Fibroblast of lung (primary cell): ENCODE measurements at regions not wholly inside any gene's neighbourhood (a gene's known extent, or its start where the extent isn't known, plus 50 kb on each side); places are given as distances from the start of the nearest gene placed in this dataset.

ENCODE experiments used
- DNase-seq, 2 donors: peaks; one replicate each; pipeline versions ENCODE4 v3.0.0 to v3.0.0-alpha.2; 2010; ENCODE audit warnings: low read depth in 2 of 2
- H2AFZ ChIP-seq: 2 replicates; pipeline ENCODE4 v1.5.1; 2012; ENCODE audit warnings: low read length, control low read depth, inconsistent platforms
- H3K27ac ChIP-seq: 2 replicates; pipeline ENCODE4 v1.5.1; 2011; ENCODE audit warnings: low read length, control low read depth; ENCODE audit not compliant: insufficient read depth
- H3K27me3 ChIP-seq: 2 replicates; pipeline ENCODE4 v1.5.1; 2011; ENCODE audit warnings: mild to moderate bottlenecking, low read length; ENCODE audit not compliant: control insufficient read depth, insufficient read depth
- H3K36me3 ChIP-seq: 2 replicates; pipeline ENCODE4 v1.5.1; 2011; ENCODE audit warnings: low read length; ENCODE audit not compliant: control insufficient read depth, insufficient read depth
- H3K4me1 ChIP-seq: 2 replicates; pipeline ENCODE4 v1.5.1; 2011; ENCODE audit warnings: low read length; ENCODE audit not compliant: control insufficient read depth, insufficient read depth; ENCODE audit errors: extremely low read depth
- H3K4me2 ChIP-seq: 2 replicates; pipeline ENCODE4 v1.5.1; 2011; ENCODE audit warnings: low read length, control low read depth; ENCODE audit not compliant: insufficient read depth; ENCODE audit errors: extremely low read depth
- H3K4me3 ChIP-seq, 4 experiments: fragments of 200-600 bp in 1 of 4; sonication (generic) in 1 of 4; replicated peaks in 1 of 4; 2 replicates each; pipeline ENCODE4 v1.5.1; 2011 to 2016; ENCODE audit warnings: low read length in 4 of 4, low read depth in 3 of 4, mild to moderate bottlenecking in 3 of 4, control low read depth in 2 of 4, inconsistent platforms in 1 of 4, mixed read lengths in 1 of 4; ENCODE audit not compliant: insufficient read depth in 1 of 4; ENCODE audit errors: control extremely low read depth in 1 of 4
- H3K79me2 ChIP-seq: 2 replicates; pipeline ENCODE4 v1.5.1; 2012; ENCODE audit warnings: mild to moderate bottlenecking, low read length, inconsistent platforms; ENCODE audit not compliant: control insufficient read depth, insufficient read depth
- H3K9ac ChIP-seq: 2 replicates; pipeline ENCODE4 v1.5.1; 2011; ENCODE audit warnings: mild to moderate bottlenecking, low read length, control low read depth; ENCODE audit not compliant: insufficient read depth
- H3K9me3 ChIP-seq: 2 replicates; pipeline ENCODE4 v1.5.1; 2012; ENCODE audit warnings: low read depth, low read length; ENCODE audit not compliant: control insufficient read depth, insufficient read depth
- H4K20me1 ChIP-seq: 2 replicates; pipeline ENCODE4 v1.5.1; 2011; ENCODE audit warnings: low read length; ENCODE audit not compliant: control insufficient read depth, insufficient read depth; ENCODE audit errors: extremely low read depth
- EZH2 ChIP-seq: IDR thresholded peaks from 2 replicates; pipeline ENCODE4 v1.5.1; 2012; ENCODE audit warnings: low read length, control low read depth, mild to moderate bottlenecking; ENCODE audit errors: missing control alignments
- TF ChIP-seq, protein P1 (sequence below), 2 donors: IDR thresholded peaks in 1 of 2; conservative IDR thresholded peaks in 1 of 2; 1 replicate in 1 of 2; 2 replicates in 1 of 2; pipeline ENCODE4 v1.5.1; 2011 to 2012; ENCODE audit warnings: low read length in 2 of 2, control low read depth in 1 of 2, inconsistent platforms in 1 of 2, low read depth in 1 of 2, mild to moderate bottlenecking in 1 of 2

DNA sequence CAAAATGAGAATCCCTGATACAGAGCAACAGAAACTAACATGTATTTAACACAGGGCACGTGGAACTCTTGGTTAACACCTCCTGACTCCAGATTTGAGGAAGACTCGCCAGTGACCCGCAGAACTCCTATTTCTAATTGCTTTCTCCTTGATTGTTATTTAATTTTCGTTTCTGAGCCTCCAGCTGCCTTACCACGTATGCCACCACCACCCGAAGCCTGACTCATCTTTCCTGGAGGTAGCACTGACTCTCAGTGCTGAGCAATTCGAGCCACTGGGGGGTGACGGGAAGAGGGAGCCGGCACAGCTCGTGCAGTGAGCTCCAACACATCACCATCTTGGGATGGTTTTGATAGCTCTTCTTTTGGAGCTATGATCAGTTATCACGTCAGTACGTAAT, 273.9 kb upstream of the MGMT start:
- H3K27me3 ChIP-seq, result no peaks in the 10 kb centered on the region
- H2AFZ ChIP-seq, result no peak overlapping the region
- no peaks in the 10 kb centered on the region for H4K20me1 ChIP-seq
- TF ChIP-seq, protein P1, sequence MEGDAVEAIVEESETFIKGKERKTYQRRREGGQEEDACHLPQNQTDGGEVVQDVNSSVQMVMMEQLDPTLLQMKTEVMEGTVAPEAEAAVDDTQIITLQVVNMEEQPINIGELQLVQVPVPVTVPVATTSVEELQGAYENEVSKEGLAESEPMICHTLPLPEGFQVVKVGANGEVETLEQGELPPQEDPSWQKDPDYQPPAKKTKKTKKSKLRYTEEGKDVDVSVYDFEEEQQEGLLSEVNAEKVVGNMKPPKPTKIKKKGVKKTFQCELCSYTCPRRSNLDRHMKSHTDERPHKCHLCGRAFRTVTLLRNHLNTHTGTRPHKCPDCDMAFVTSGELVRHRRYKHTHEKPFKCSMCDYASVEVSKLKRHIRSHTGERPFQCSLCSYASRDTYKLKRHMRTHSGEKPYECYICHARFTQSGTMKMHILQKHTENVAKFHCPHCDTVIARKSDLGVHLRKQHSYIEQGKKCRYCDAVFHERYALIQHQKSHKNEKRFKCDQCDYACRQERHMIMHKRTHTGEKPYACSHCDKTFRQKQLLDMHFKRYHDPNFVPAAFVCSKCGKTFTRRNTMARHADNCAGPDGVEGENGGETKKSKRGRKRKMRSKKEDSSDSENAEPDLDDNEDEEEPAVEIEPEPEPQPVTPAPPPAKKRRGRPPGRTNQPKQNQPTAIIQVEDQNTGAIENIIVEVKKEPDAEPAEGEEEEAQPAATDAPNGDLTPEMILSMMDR (conservative IDR thresholded peaks at IDR 0.05 in 1 of 2, IDR thresholded peaks at IDR 0.05 in 1 of 2; ENCODE audit: low read depth in 1 of 2, low read length in 2 of 2), result no peak
- no peak for TF ChIP-seq EZH2
- no peak overlapping the region for H3K4me3 ChIP-seq
- no peak overlapping the region for H3K9ac ChIP-seq
- H3K9me3 ChIP-seq, result no peaks in the 10 kb centered on the region
- no peaks in the 10 kb centered on the region for H3K79me2 ChIP-seq
- H3K36me3 ChIP-seq, result no peaks in the 10 kb centered on the region
- H3K27ac ChIP-seq, result no peak overlapping the region
- DNase-seq, result peak in 1 of 2 donors; percentile 6
- no peak overlapping the region for H3K4me2 ChIP-seq
- no peaks in the 10 kb centered on the region for H3K4me1 ChIP-seq

DNA sequence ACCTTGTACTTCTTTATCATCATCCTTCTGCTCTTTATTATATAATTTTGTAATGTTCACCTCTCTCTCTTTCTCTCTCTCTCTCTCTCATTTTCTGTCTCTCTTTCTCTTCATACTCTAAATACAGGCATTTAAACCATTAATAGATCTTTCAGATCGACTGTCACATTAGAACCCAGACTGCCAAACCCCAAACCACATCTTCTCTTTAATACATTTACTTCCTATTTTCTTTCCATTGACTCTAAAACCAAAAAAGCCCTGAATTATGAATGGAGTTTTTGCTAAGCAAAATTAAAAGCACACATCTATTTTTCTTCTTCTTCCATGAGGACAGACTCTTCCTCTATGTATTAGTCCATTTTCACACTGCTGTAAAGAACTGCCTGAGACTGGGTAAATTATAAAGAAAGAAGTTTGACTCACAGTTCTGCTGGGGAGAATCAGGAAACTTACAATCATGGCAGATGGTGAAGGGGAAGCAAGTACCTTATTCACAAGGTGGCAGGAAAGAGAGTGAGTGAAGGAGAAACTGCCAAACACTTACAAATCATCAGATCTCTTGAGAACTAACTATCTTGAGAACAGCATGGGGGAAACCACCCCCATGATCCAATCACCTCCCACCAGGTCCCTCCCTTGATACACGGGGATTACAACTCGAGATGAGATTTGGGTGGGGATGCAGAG, 272.7 kb upstream of the MGMT start:
- H4K20me1 ChIP-seq, result no peaks in the 10 kb centered on the region
- H3K79me2 ChIP-seq, result no peaks in the 10 kb centered on the region
- H3K36me3 ChIP-seq, result no peaks in the 10 kb centered on the region
- no peaks in the 10 kb centered on the region for H3K9me3 ChIP-seq
- TF ChIP-seq, protein P1 (conservative IDR thresholded peaks at IDR 0.05 in 1 of 2, IDR thresholded peaks at IDR 0.05 in 1 of 2; ENCODE audit: low read depth in 1 of 2, low read length in 2 of 2), result no peak
- TF ChIP-seq EZH2, result no peak
- no peak overlapping the region for H2AFZ ChIP-seq
- no peaks in the 10 kb centered on the region for H3K4me1 ChIP-seq
- no peaks in the 10 kb centered on the region for H3K27me3 ChIP-seq
- no peak overlapping the region for H3K27ac ChIP-seq
- H3K9ac ChIP-seq, result no peak overlapping the region
- no peak overlapping the region for H3K4me3 ChIP-seq
- H3K4me2 ChIP-seq, result no peak overlapping the region
- DNase-seq, result no peak

DNA sequence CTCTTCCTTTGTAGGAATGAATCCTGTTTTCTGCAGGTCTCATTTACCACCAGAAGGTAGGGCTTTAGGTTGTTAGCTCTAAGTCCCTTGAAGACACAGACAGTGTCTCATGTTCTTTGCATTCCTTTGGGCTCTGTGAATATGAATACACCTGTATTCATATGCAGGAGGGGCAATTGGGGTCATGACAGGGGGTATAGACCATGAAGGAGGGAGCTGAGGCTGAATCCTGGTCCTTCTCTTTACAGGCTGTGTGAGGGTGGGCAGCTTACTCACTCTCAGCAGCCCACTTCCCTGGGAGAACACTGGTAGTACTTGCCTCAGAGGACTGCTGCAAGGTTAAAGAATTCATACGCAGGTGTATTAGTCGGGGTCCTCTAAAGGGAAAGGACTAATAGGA, 267.2 kb upstream of the MGMT start:
- no peak for TF ChIP-seq EZH2
- TF ChIP-seq, protein P1 (conservative IDR thresholded peaks at IDR 0.05 in 1 of 2, IDR thresholded peaks at IDR 0.05 in 1 of 2; ENCODE audit: low read depth in 1 of 2, low read length in 2 of 2), result no peak
- Histone ChIP-seq H3K36me3 (no peaks in the 10 kb centered on the region), H3K4me2 (no peak overlapping the region)

More for the DNA sequence above, 267.2 kb upstream of the MGMT start:
- Histone ChIP-seq H3K9ac (no peak overlapping the region), H3K27ac (no peak overlapping the region), H4K20me1 (no peaks in the 10 kb centered on the region), H3K79me2 (no peaks in the 10 kb centered on the region), H3K4me1 (no peaks in the 10 kb centered on the region), H2AFZ (no peak overlapping the region), H3K27me3 (no peaks in the 10 kb centered on the region), H3K9me3 (no peaks in the 10 kb centered on the region), H3K4me3 (no peak overlapping the region)
- no peak for DNase-seq
